ENCODE measurements at regions not wholly inside any gene's neighbourhood (a gene's known extent, or its start where the extent isn't known, plus 50 kb on each side); places are given as distances from the start of the nearest gene placed in this dataset.

- Mint-ChIP-seq H3K36me3 (peaks cover 0 to 5% (median 4%) of the 10 kb centered on the region in 3 donors), H3K9me3 (peaks cover 0 to 2% (median 0%) of the 10 kb centered on the region in 5 donors), H3K4me1 (no peaks in the 10 kb centered on the region), H3K27me3 (peaks cover 0 to 3% of the 10 kb centered on the region in 2 donors), H3K4me3 (no peak overlapping the region), H3K27ac (peak overlapping the region in 1 of 8 donors; percentile 8)
- no peaks in the 10 kb centered on the region for H3K36me3 ChIP-seq (ENCODE audit: insufficient read depth, low read length)
- H3K27me3 ChIP-seq (ENCODE audit: insufficient read depth, low read length, poor library complexity, severe bottlenecking), result no peaks in the 10 kb centered on the region
- no peaks in the 10 kb centered on the region for H3K4me1 ChIP-seq (ENCODE audit: insufficient read depth, low read length)
- CTCF ChIA-PET, result no interaction called here
- no peak overlapping the region for H3K4me3 ChIP-seq (ENCODE audit: low read length)
- POLR2A ChIA-PET, result no interaction called here
- DNase-seq, result no peak
- no peak overlapping the region for H3K27ac ChIP-seq (ENCODE audit: low read depth, low read length)
- H3K9me3 ChIP-seq (ENCODE audit: low read length), result no peaks in the 10 kb centered on the region
Measured at GRCh38 chr2:16559278-16560067, 106.2 kb downstream of the CYRIA start.

GRCh38 chr2:16554060-16554583, 111.5 kb downstream of the CYRIA start:
- H3K4me3 Mint-ChIP-seq, result no peak overlapping the region
- CTCF ChIA-PET, result interaction anchor here (1.1 kb wide), 1 partner anchor 203 kb away, joined by 3 read pairs; no protein-coding TSS in a partner anchor
- POLR2A ChIA-PET, result no interaction called here
- DNase-seq, result no peak
- no peaks in the 10 kb centered on the region for H3K4me1 Mint-ChIP-seq
- no peak overlapping the region for H3K4me3 ChIP-seq (ENCODE audit: low read length)
- H3K27ac Mint-ChIP-seq, result no peak overlapping the region
- peaks cover 0 to 4% (median 0%) of the 10 kb centered on the region in 3 donors for H3K36me3 Mint-ChIP-seq
- no peaks in the 10 kb centered on the region for H3K36me3 ChIP-seq (ENCODE audit: insufficient read depth, low read length)
- H3K27me3 Mint-ChIP-seq, result no peaks in the 10 kb centered on the region
- H3K4me1 ChIP-seq (ENCODE audit: insufficient read depth, low read length), result no peaks in the 10 kb centered on the region
- no peak overlapping the region for H3K27ac ChIP-seq (ENCODE audit: low read depth, low read length)
- H3K27me3 ChIP-seq (ENCODE audit: insufficient read depth, low read length, poor library complexity, severe bottlenecking), result no peaks in the 10 kb centered on the region
- no peaks in the 10 kb centered on the region for H3K9me3 ChIP-seq (ENCODE audit: low read length)
- H3K9me3 Mint-ChIP-seq, result no peaks in the 10 kb centered on the region

- no peaks in the 10 kb centered on the region for H3K9me3 Mint-ChIP-seq
- no peaks in the 10 kb centered on the region for H3K9me3 ChIP-seq (ENCODE audit: low read length)
- DNase-seq, result no peak
- H3K4me1 Mint-ChIP-seq, result no peaks in the 10 kb centered on the region
- H3K27ac ChIP-seq (ENCODE audit: low read depth, low read length), result no peak overlapping the region
- H3K36me3 ChIP-seq (ENCODE audit: insufficient read depth, low read length), result no peaks in the 10 kb centered on the region
- POLR2A ChIA-PET, result no interaction called here
- H3K27ac Mint-ChIP-seq, result no peak overlapping the region
- CTCF ChIA-PET, result no interaction called here
- H3K27me3 ChIP-seq (ENCODE audit: insufficient read depth, low read length, poor library complexity, severe bottlenecking), result no peaks in the 10 kb centered on the region
- no peak overlapping the region for H3K4me3 Mint-ChIP-seq
- H3K4me3 ChIP-seq (ENCODE audit: low read length), result no peak overlapping the region
- H3K36me3 Mint-ChIP-seq, result peaks cover 0 to 2% (median 0%) of the 10 kb centered on the region in 3 donors
- H3K4me1 ChIP-seq (ENCODE audit: insufficient read depth, low read length), result no peaks in the 10 kb centered on the region
- H3K27me3 Mint-ChIP-seq, result no peaks in the 10 kb centered on the region
Measured at GRCh38 chr2:16553226-16553625, 112.4 kb downstream of the CYRIA start.

- Histone ChIP-seq H3K27ac (ENCODE audit: low read depth, low read length) (no peak overlapping the region), H3K36me3 (ENCODE audit: insufficient read depth, low read length) (no peaks in the 10 kb centered on the region), H3K27me3 (ENCODE audit: insufficient read depth, low read length, poor library complexity, severe bottlenecking) (no peaks in the 10 kb centered on the region), H3K4me3 (ENCODE audit: low read length) (no peak overlapping the region), H3K4me1 (ENCODE audit: insufficient read depth, low read length) (no peaks in the 10 kb centered on the region), H3K9me3 (ENCODE audit: low read length) (no peaks in the 10 kb centered on the region)
- no peak for DNase-seq
- Mint-ChIP-seq H3K9me3 (no peaks in the 10 kb centered on the region), H3K4me1 (no peaks in the 10 kb centered on the region), H3K4me3 (no peak overlapping the region), H3K27ac (no peak overlapping the region), H3K36me3 (peaks cover 0 to 2% (median 0%) of the 10 kb centered on the region in 3 donors), H3K27me3 (no peaks in the 10 kb centered on the region)
- CTCF ChIA-PET, result no interaction called here
- POLR2A ChIA-PET, result no interaction called here
Measured at GRCh38 chr2:16552202-16552601, 113.4 kb downstream of the CYRIA start.

GRCh38 chr2:16548036-16548435, 117.6 kb downstream of the CYRIA start:
- Mint-ChIP-seq H3K4me1 (no peaks in the 10 kb centered on the region), H3K4me3 (no peak overlapping the region), H3K27ac (no peak overlapping the region), H3K9me3 (peaks cover 0 to 6% (median 2%) of the 10 kb centered on the region in 5 donors), H3K27me3 (no peaks in the 10 kb centered on the region), H3K36me3 (peaks cover 0 to 2% (median 0%) of the 10 kb centered on the region in 3 donors)
- Histone ChIP-seq H3K27me3 (ENCODE audit: insufficient read depth, low read length, poor library complexity, severe bottlenecking) (no peaks in the 10 kb centered on the region), H3K4me3 (ENCODE audit: low read length) (no peak overlapping the region), H3K27ac (ENCODE audit: low read depth, low read length) (no peak overlapping the region), H3K4me1 (ENCODE audit: insufficient read depth, low read length) (no peaks in the 10 kb centered on the region), H3K9me3 (ENCODE audit: low read length) (no peaks in the 10 kb centered on the region), H3K36me3 (ENCODE audit: insufficient read depth, low read length) (no peaks in the 10 kb centered on the region)
- CTCF ChIA-PET, result no interaction called here
- POLR2A ChIA-PET, result no interaction called here
- no peak for DNase-seq

GRCh38 chr2:16546128-16546754, 119.4 kb downstream of the CYRIA start:
- H3K4me1 Mint-ChIP-seq, result no peaks in the 10 kb centered on the region
- Histone ChIP-seq H3K4me3 (ENCODE audit: low read length) (no peak overlapping the region), H3K4me1 (ENCODE audit: insufficient read depth, low read length) (no peaks in the 10 kb centered on the region), H3K27ac (ENCODE audit: low read depth, low read length) (no peak overlapping the region), H3K27me3 (ENCODE audit: insufficient read depth, low read length, poor library complexity, severe bottlenecking) (no peaks in the 10 kb centered on the region), H3K9me3 (ENCODE audit: low read length) (no peaks in the 10 kb centered on the region), H3K36me3 (ENCODE audit: insufficient read depth, low read length) (no peaks in the 10 kb centered on the region)
- no peak overlapping the region for H3K27ac Mint-ChIP-seq
- H3K9me3 Mint-ChIP-seq, result peaks cover 0 to 6% (median 2%) of the 10 kb centered on the region in 5 donors
- no peak for DNase-seq
- no peaks in the 10 kb centered on the region for H3K27me3 Mint-ChIP-seq
- H3K36me3 Mint-ChIP-seq, result no peaks in the 10 kb centered on the region
- ChIA-PET POLR2A (no interaction called here), CTCF (no interaction called here)
- no peak overlapping the region for H3K4me3 Mint-ChIP-seq

GRCh38 chr2:16538707-16539106, 126.9 kb downstream of the CYRIA start:
- H3K4me3 ChIP-seq (ENCODE audit: low read length), result no peak overlapping the region
- Mint-ChIP-seq H3K4me3 (no peak overlapping the region), H3K27ac (no peak overlapping the region), H3K36me3 (no peaks in the 10 kb centered on the region), H3K9me3 (peaks cover 0 to 3% (median 0%) of the 10 kb centered on the region in 5 donors), H3K4me1 (no peaks in the 10 kb centered on the region), H3K27me3 (peaks cover 0 to 3% of the 10 kb centered on the region in 2 donors)
- H3K36me3 ChIP-seq (ENCODE audit: insufficient read depth, low read length), result no peaks in the 10 kb centered on the region
- H3K9me3 ChIP-seq (ENCODE audit: low read length), result no peaks in the 10 kb centered on the region
- H3K27me3 ChIP-seq (ENCODE audit: insufficient read depth, low read length, poor library complexity, severe bottlenecking), result no peaks in the 10 kb centered on the region
- no peak overlapping the region for H3K27ac ChIP-seq (ENCODE audit: low read depth, low read length)
- ChIA-PET CTCF (no interaction called here), POLR2A (no interaction called here)
- no peaks in the 10 kb centered on the region for H3K4me1 ChIP-seq (ENCODE audit: insufficient read depth, low read length)
- no peak for DNase-seq

- CTCF ChIA-PET, result no interaction called here
- H3K36me3 Mint-ChIP-seq, result no peaks in the 10 kb centered on the region
- Histone ChIP-seq H3K4me1 (ENCODE audit: insufficient read depth, low read length) (no peaks in the 10 kb centered on the region), H3K4me3 (ENCODE audit: low read length) (no peak overlapping the region), H3K9me3 (ENCODE audit: low read length) (no peaks in the 10 kb centered on the region), H3K27me3 (ENCODE audit: insufficient read depth, low read length, poor library complexity, severe bottlenecking) (no peaks in the 10 kb centered on the region), H3K36me3 (ENCODE audit: insufficient read depth, low read length) (no peaks in the 10 kb centered on the region), H3K27ac (ENCODE audit: low read depth, low read length) (no peak overlapping the region)
- peaks cover 0 to 3% (median 0%) of the 10 kb centered on the region in 5 donors for H3K9me3 Mint-ChIP-seq
- H3K27me3 Mint-ChIP-seq, result peaks cover 0 to 3% of the 10 kb centered on the region in 2 donors
- DNase-seq, result no peak
- no peak overlapping the region for H3K27ac Mint-ChIP-seq
- no peaks in the 10 kb centered on the region for H3K4me1 Mint-ChIP-seq
- POLR2A ChIA-PET, result no interaction called here
- H3K4me3 Mint-ChIP-seq, result no peak overlapping the region
Measured at GRCh38 chr2:16537347-16537746, 128.3 kb downstream of the CYRIA start.
